ENCODE measurements at regions not wholly inside any gene's neighbourhood (a gene's known extent, or its start where the extent isn't known, plus 50 kb on each side); places are given as distances from the start of the nearest gene placed in this dataset.
"Not testable (repeated sequence)": the region's sequence is repeated elsewhere in the genome, so short reads cannot be mapped to it uniquely, and the experiment has no call there.

- no peak for DNase-seq (ENCODE audit: low spot score)
- in situ Hi-C loops (cut with HindIII; ENCODE audit: low sequenced_read_pairs), result no loop called here
Observed at GRCh38 chr2:234710066-234710465, 213.2 kb upstream of the ARL4C start.

GRCh38 chr2:234708717-234709116 is 211.8 kb upstream of the ARL4C start:
- in situ Hi-C loops (cut with HindIII; ENCODE audit: low sequenced_read_pairs), result no loop called here
- no peak for DNase-seq (ENCODE audit: low spot score)

- DNase-seq (ENCODE audit: low spot score), result no peak
- in situ Hi-C loops (cut with HindIII; ENCODE audit: low sequenced_read_pairs), result no loop called here
Observed at GRCh38 chr2:234708091-234708683, 211.3 kb upstream of the ARL4C start.

GRCh38 chr2:234706086-234706485 is 209.2 kb upstream of the ARL4C start:
- no peak for DNase-seq (ENCODE audit: low spot score)
- in situ Hi-C loops (cut with HindIII; ENCODE audit: low sequenced_read_pairs), result no loop called here

- DNase-seq (ENCODE audit: low spot score), result no peak
- in situ Hi-C loops (cut with HindIII; ENCODE audit: low sequenced_read_pairs), result no loop called here
Observed at GRCh38 chr2:234705108-234705507, 208.2 kb upstream of the ARL4C start.

GRCh38 chr2:234703258-234703657 is 206.4 kb upstream of the ARL4C start:
- in situ Hi-C loops (cut with HindIII; ENCODE audit: low sequenced_read_pairs), result no loop called here
- DNase-seq (ENCODE audit: low spot score), result no peak

GRCh38 chr2:234702731-234703225 is 205.9 kb upstream of the ARL4C start:
- in situ Hi-C loops (cut with HindIII; ENCODE audit: low sequenced_read_pairs), result no loop called here
- DNase-seq (ENCODE audit: low spot score), result no peak

- DNase-seq (ENCODE audit: low spot score), result no peak
- in situ Hi-C loops (cut with HindIII; ENCODE audit: low sequenced_read_pairs), result no loop called here
Observed at GRCh38 chr2:234701841-234702240, 205.0 kb upstream of the ARL4C start.

GRCh38 chr2:234701421-234701820 is 204.5 kb upstream of the ARL4C start:
- in situ Hi-C loops (cut with HindIII; ENCODE audit: low sequenced_read_pairs), result no loop called here
- no peak for DNase-seq (ENCODE audit: low spot score)

- DNase-seq (ENCODE audit: low spot score), result no peak
Observed at GRCh38 chr2:234699456-234699855, 202.6 kb upstream of the ARL4C start.

GRCh38 chr2:234697300-234697876 is 200.5 kb upstream of the ARL4C start:
- in situ Hi-C loops (cut with HindIII; ENCODE audit: low sequenced_read_pairs); DNase-seq (ENCODE audit: low spot score): not testable (repeated sequence)

More at GRCh38 chr2:234699456-234699855, 202.6 kb upstream of the ARL4C start:
- in situ Hi-C loops (cut with HindIII; ENCODE audit: low sequenced_read_pairs), result no loop called here

GRCh38 chr2:234695981-234696380 is 199.1 kb upstream of the ARL4C start:
- in situ Hi-C loops (cut with HindIII; ENCODE audit: low sequenced_read_pairs), result no loop called here
- DNase-seq (ENCODE audit: low spot score), result no peak

- no peak for DNase-seq (ENCODE audit: low spot score)
- in situ Hi-C loops (cut with HindIII; ENCODE audit: low sequenced_read_pairs), result no loop called here
Observed at GRCh38 chr2:234694244-234695013, 197.5 kb upstream of the ARL4C start.

- DNase-seq (ENCODE audit: low spot score); in situ Hi-C loops (cut with HindIII; ENCODE audit: low sequenced_read_pairs): not testable (repeated sequence)
Observed at GRCh38 chr2:234693681-234694190, 196.9 kb upstream of the ARL4C start.

GRCh38 chr2:234693191-234693590 is 196.3 kb upstream of the ARL4C start:
- not testable (repeated sequence) for DNase-seq (ENCODE audit: low spot score)

GRCh38 chr2:234691968-234692955 is 195.4 kb upstream of the ARL4C start:
- no peak for DNase-seq (ENCODE audit: low spot score)
- in situ Hi-C loops (cut with HindIII; ENCODE audit: low sequenced_read_pairs), result no loop called here

More at GRCh38 chr2:234693191-234693590, 196.3 kb upstream of the ARL4C start:
- in situ Hi-C loops (cut with HindIII; ENCODE audit: low sequenced_read_pairs), result not testable (repeated sequence)

GRCh38 chr2:234691214-234691575 is 194.3 kb upstream of the ARL4C start:
- in situ Hi-C loops (cut with HindIII; ENCODE audit: low sequenced_read_pairs), result no loop called here
- DNase-seq (ENCODE audit: low spot score), result no peak

- in situ Hi-C loops (cut with HindIII; ENCODE audit: low sequenced_read_pairs), result no loop called here
- DNase-seq (ENCODE audit: low spot score), result no peak
Observed at GRCh38 chr2:234690569-234691213, 193.8 kb upstream of the ARL4C start.

Data from G401 (cell line).